ENCODE measurements at regions not wholly inside any gene's neighbourhood (a gene's known extent, or its start where the extent isn't known, plus 50 kb on each side); places are given as distances from the start of the nearest gene placed in this dataset.

GRCh38 chr3:98651780-98652077, 58.3 kb upstream of the CPOX start:
- TF ChIP-seq POLR2A (IDR thresholded peaks at IDR 0.05; ENCODE audit: low read length) = no peak
- TF ChIP-seq GATA1 (IDR thresholded peaks at IDR 0.05; ENCODE audit: low read depth, low read length) = no peak

All from erythroblast (primary cell).